ENCODE measurements at regions not wholly inside any gene's neighbourhood (a gene's known extent, or its start where the extent isn't known, plus 50 kb on each side); places are given as distances from the start of the nearest gene placed in this dataset.

- Histone ChIP-seq H3K27ac (ENCODE audit: low read depth in 2 of 2, low read length in 1 of 2) (peak overlapping the region in 1 of 2 experiments; percentile 71; a peak in 1 of 4 replicates), H4K20me1 (ENCODE audit: insufficient read depth) (no peaks in the 10 kb centered on the region), H3K9ac (no peak overlapping the region), H3K4me3 (ENCODE audit: low read depth in 2 of 2, low read length in 1 of 2) (no peak overlapping the region), H2AFZ (ENCODE audit: low read depth) (no peak overlapping the region), H3K9me3 (no peaks in the 10 kb centered on the region), H3K27me3 (ENCODE audit: insufficient read depth) (no peaks in the 10 kb centered on the region), H3F3A (replicated peaks; ENCODE audit: insufficient read depth) (no peaks in the 10 kb centered on the region), H3K9me2 (no peaks in the 10 kb centered on the region), H3K79me2 (ENCODE audit: insufficient read depth) (no peaks in the 10 kb centered on the region), H3K4me2 (no peak overlapping the region), H3K36me3 (replicated peaks in 1 of 2; ENCODE audit: control insufficient read depth in 1 of 2, insufficient read depth in 2 of 2, low read length in 1 of 2) (peaks cover 0 to 7% of the 10 kb centered on the region in 2 experiments), H3K4me1 (ENCODE audit: control insufficient read depth in 1 of 2, insufficient read depth in 2 of 2, low read depth in 1 of 2, low read length in 1 of 2) (peaks cover 9 to 23% of the 10 kb centered on the region in 2 experiments)
- ChIA-PET POLR2A (no interaction called here), CTCF (interaction anchor here (0.9 to 2.7 kb wide), 3 partner anchors 14 to 65 kb away, joined by 3 to 11 read pairs (median 3); no protein-coding TSS in a partner anchor)
- WGBS (ENCODE audit: low lambda C conversion rate), result 76% methylated on average over 4 of the region's 4 CpGs
- DNase-seq, result no peak
- TF ChIP-seq FOSL2 (IDR thresholded peaks at IDR 0.05; ENCODE audit: borderline replicate concordance, low read depth) (no peak), EP300 (IDR thresholded peaks at IDR 0.05; ENCODE audit: borderline replicate concordance in 1 of 2, low read depth in 1 of 2, low read length in 1 of 2) (no peak), RCOR1 (IDR thresholded peaks at IDR 0.05; ENCODE audit: low read length) (no peak), MEF2A (IDR thresholded peaks at IDR 0.05; ENCODE audit: borderline replicate concordance, low read depth) (no peak)
These were observed 154.3 kb downstream of the KATNIP start for GRCh38 chr16:27704252-27704651.

GRCh38 chr16:27706156-27706865, 156.4 kb downstream of the KATNIP start:
- ChIA-PET POLR2A (no interaction called here), CTCF (interaction anchor here (0.7 to 2.0 kb wide), 8 partner anchors 12 to 73 kb away, joined by 3 to 7 read pairs (median 4); no protein-coding TSS in a partner anchor)
- H3K9me2 ChIP-seq, result no peaks in the 10 kb centered on the region
- no peaks in the 10 kb centered on the region for H4K20me1 ChIP-seq (ENCODE audit: insufficient read depth)
- no peak for DNase-seq
- no peak for TF ChIP-seq USF1 (IDR thresholded peaks at IDR 0.05; ENCODE audit: borderline replicate concordance, low read depth)
- no peaks in the 10 kb centered on the region for H3K79me2 ChIP-seq (ENCODE audit: insufficient read depth)
- no peak overlapping the region for H3K4me2 ChIP-seq
- peaks cover 2 to 4% of the 10 kb centered on the region in 2 experiments for H3K36me3 ChIP-seq (replicated peaks in 1 of 2; ENCODE audit: control insufficient read depth in 1 of 2, insufficient read depth in 2 of 2, low read length in 1 of 2)
- no peak overlapping the region for H3K4me3 ChIP-seq (ENCODE audit: low read depth in 2 of 2, low read length in 1 of 2)
- 88% methylated on average over 9 of the region's 10 CpGs for WGBS (ENCODE audit: low lambda C conversion rate)
- H3K27ac ChIP-seq (ENCODE audit: low read depth in 2 of 2, low read length in 1 of 2), result peak overlapping the region in 1 of 2 experiments; percentile 75; a peak in 2 of 4 replicates
- peaks cover 9 to 23% of the 10 kb centered on the region in 2 experiments for H3K4me1 ChIP-seq (ENCODE audit: control insufficient read depth in 1 of 2, insufficient read depth in 2 of 2, low read depth in 1 of 2, low read length in 1 of 2)
- no peaks in the 10 kb centered on the region for H3K9me3 ChIP-seq
- no peaks in the 10 kb centered on the region for H3F3A ChIP-seq (replicated peaks; ENCODE audit: insufficient read depth)
- no peak overlapping the region for H3K9ac ChIP-seq
- no peak overlapping the region for H2AFZ ChIP-seq (ENCODE audit: low read depth)
- H3K27me3 ChIP-seq (ENCODE audit: insufficient read depth), result no peaks in the 10 kb centered on the region

DNA sequence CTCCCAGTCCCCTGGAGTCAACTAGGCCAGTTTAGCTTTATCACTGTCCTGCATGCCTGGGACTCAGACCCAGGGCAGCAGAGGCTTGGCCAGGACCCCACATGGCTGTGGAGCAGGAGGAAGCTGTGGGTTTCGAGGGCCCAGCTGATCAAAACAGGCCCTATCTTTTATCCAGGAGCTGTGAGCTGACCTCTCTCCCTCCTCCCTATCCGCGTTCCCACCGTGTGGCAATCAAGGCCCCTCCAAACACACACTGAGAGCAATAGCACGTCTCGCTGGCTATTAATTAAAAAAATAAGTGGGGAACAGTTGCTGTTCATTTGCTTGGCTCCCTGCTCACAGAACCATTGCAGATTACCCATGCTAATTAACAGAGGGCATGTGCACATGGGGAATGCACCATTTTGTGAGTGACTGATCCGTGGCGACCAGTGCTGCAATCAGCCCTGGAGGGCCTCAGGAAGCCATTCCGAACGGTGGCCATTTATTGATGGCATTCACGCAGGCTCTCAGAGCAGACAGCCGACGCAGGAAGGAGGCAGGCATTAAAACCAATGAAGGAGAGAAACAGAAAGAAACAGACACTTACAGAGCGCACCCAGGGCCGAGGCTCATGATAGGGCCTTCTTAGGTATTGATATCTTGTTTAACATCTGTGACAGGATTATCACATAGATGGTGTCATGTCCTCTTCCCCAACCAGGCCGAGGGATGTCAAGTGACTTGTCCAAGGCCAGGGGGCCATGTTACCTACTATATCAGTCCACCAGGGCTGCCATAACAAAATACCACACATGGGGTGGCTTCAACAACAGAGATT, 157.1 kb downstream of the KATNIP start:
- POLR2A ChIA-PET, result no interaction called here
- WGBS (ENCODE audit: low lambda C conversion rate), result 89% methylated on average over 16 of the region's 16 CpGs
- Histone ChIP-seq H4K20me1 (ENCODE audit: insufficient read depth) (no peaks in the 10 kb centered on the region), H3K36me3 (replicated peaks in 1 of 2; ENCODE audit: control insufficient read depth in 1 of 2, insufficient read depth in 2 of 2, low read length in 1 of 2) (peaks cover 2 to 4% of the 10 kb centered on the region in 2 experiments), H3K27me3 (ENCODE audit: insufficient read depth) (no peaks in the 10 kb centered on the region), H3K79me2 (ENCODE audit: insufficient read depth) (no peaks in the 10 kb centered on the region), H3K4me3 (ENCODE audit: low read depth in 2 of 2, low read length in 1 of 2) (no peak overlapping the region), H3K9me3 (no peaks in the 10 kb centered on the region), H3K4me1 (ENCODE audit: control insufficient read depth in 1 of 2, insufficient read depth in 2 of 2, low read depth in 1 of 2, low read length in 1 of 2) (peaks cover 9 to 23% of the 10 kb centered on the region in 2 experiments), H2AFZ (ENCODE audit: low read depth) (no peak overlapping the region), H3K9me2 (no peaks in the 10 kb centered on the region), H3F3A (replicated peaks; ENCODE audit: insufficient read depth) (no peaks in the 10 kb centered on the region), H3K4me2 (no peak overlapping the region), H3K27ac (ENCODE audit: low read depth in 2 of 2, low read length in 1 of 2) (peak overlapping the region in 1 of 2 experiments; percentile 75; a peak in 2 of 4 replicates), H3K9ac (no peak overlapping the region)
- no peak for TF ChIP-seq IRF3 (IDR thresholded peaks at IDR 0.05; ENCODE audit: low read depth, low read length)
- TF ChIP-seq MXI1 (IDR thresholded peaks at IDR 0.05; ENCODE audit: low read depth, low read length), result peak; percentile 28; the same call in 1 of the 2 replicates
- peak; percentile 52 for DNase-seq
- CTCF ChIA-PET, result interaction anchor here (1.1 to 2.0 kb wide), 7 partner anchors 12 to 73 kb away, joined by 3 to 7 read pairs (median 5); no protein-coding TSS in a partner anchor

Data from SK-N-SH (cell line).